Midbrain (tissue), 1 donor: ENCODE measurements at regions not wholly inside any gene's neighbourhood (a gene's known extent, or its start where the extent isn't known, plus 50 kb on each side); places are given as distances from the start of the nearest gene placed in this dataset.
"Not testable (repeated sequence)": the region's sequence is repeated elsewhere in the genome, so short reads cannot be mapped to it uniquely, and the experiment has no call there.

Source experiments
- DNase-seq: peaks from one replicate; lab custom pipeline; 2025; lab: John Stamatoyannopoulos, UW

- no peak for DNase-seq
Measured at GRCh38 chr4:101418466-101418865, 71.1 kb upstream of the PPP3CA start.

GRCh38 chr4:101418055-101418454 lies 70.7 kb upstream of the PPP3CA start:
- DNase-seq = no peak

GRCh38 chr4:101417046-101417445 lies 69.7 kb upstream of the PPP3CA start:
- DNase-seq = no peak

GRCh38 chr4:101415962-101416361 lies 68.6 kb upstream of the PPP3CA start:
- DNase-seq = no peak

- no peak for DNase-seq
Measured at GRCh38 chr4:101414496-101414895, 67.2 kb upstream of the PPP3CA start.

GRCh38 chr4:101411926-101412325 lies 64.6 kb upstream of the PPP3CA start:
- no peak for DNase-seq

GRCh38 chr4:101411281-101411910 lies 64.1 kb upstream of the PPP3CA start:
- DNase-seq = not testable (repeated sequence)

- no peak for DNase-seq
Measured at GRCh38 chr4:101400096-101400495, 52.8 kb upstream of the PPP3CA start.

GRCh38 chr4:101398807-101399206 lies 51.5 kb upstream of the PPP3CA start:
- no peak for DNase-seq
